OCI-LY7 (cell line): ENCODE measurements at regions not wholly inside any gene's neighbourhood (a gene's known extent, or its start where the extent isn't known, plus 50 kb on each side); places are given as distances from the start of the nearest gene placed in this dataset.
"Not testable (repeated sequence)": the region's sequence is repeated elsewhere in the genome, so short reads cannot be mapped to it uniquely, and the experiment has no call there.

Source experiments
- BruUV-seq: library from RNA; stranded (reverse); fragments of 400-500 nt; replicated peaks from 2 replicates; lab custom pipeline; 2021; lab: Mats Ljungman, UMichigan
- CTCF ChIA-PET: fragments of 300-600 bp; sonication (Branson Sonifier 250); formaldehyde crosslinking; loops from one replicate; lab custom pipeline; 2022; ENCODE audit warnings: antibody characterized with exemption; ENCODE audit not compliant: unreplicated experiment; lab: Charles Lee
- POLR2A ChIA-PET: fragments of 300-600 bp; sonication (Branson Sonifier 250); formaldehyde crosslinking; loops from one replicate; lab custom pipeline; 2022; ENCODE audit warnings: antibody characterized with exemption; lab: Charles Lee
- DNase-seq: peaks from one replicate; pipeline ENCODE4 v3.0.0-alpha.2; 2015; ENCODE audit warnings: low spot score
- H2AFZ ChIP-seq: fragments of 200-600 bp; sonication (generic), shearing (Covaris generic); 2 replicates; pipeline ENCODE4 v1.6.1; 2014; ENCODE audit warnings: mild to moderate bottlenecking, antibody characterized with exemption, low read length, moderate library complexity
- H3K27ac ChIP-seq: fragments of 200-600 bp; sonication (generic); 2 replicates; pipeline ENCODE4 v1.5.1; 2014; ENCODE audit warnings: mixed run types, low read depth, mild to moderate bottlenecking, moderate library complexity, low read length, inconsistent platforms; ENCODE audit not compliant: poor library complexity, severe bottlenecking
- H3K36me3 ChIP-seq: fragments of 200-600 bp; sonication (generic); 2 replicates; pipeline ENCODE4 v1.6.1; 2014; ENCODE audit warnings: mild to moderate bottlenecking, antibody characterized with exemption, low read length, moderate library complexity, mixed read lengths; ENCODE audit not compliant: insufficient read depth
- H3K4me1 ChIP-seq: fragments of 200-600 bp; sonication (generic); 2 replicates; pipeline ENCODE4 v1.5.1; 2014; ENCODE audit warnings: mild to moderate bottlenecking, low read length; ENCODE audit not compliant: insufficient read depth, poor library complexity, severe bottlenecking
- H3K4me2 ChIP-seq: fragments of 200-600 bp; sonication (generic); 2 replicates; pipeline ENCODE4 v1.6.1; 2014; ENCODE audit warnings: mild to moderate bottlenecking, low read length
- H3K4me3 ChIP-seq: fragments of 200-600 bp; sonication (generic); 2 replicates; pipeline ENCODE4 v1.5.1; 2014; ENCODE audit warnings: mild to moderate bottlenecking, low read depth, low read length; ENCODE audit not compliant: poor library complexity, severe bottlenecking
- H3K79me2 ChIP-seq: fragments of 200-600 bp; sonication (generic); 2 replicates; pipeline ENCODE4 v1.6.1; 2016; ENCODE audit warnings: low read depth, mild to moderate bottlenecking, low read length, moderate library complexity, mixed read lengths; ENCODE audit not compliant: insufficient read depth
- H3K9me2 ChIP-seq: fragments of 200-600 bp; sonication (generic); 2 replicates; pipeline ENCODE4 v1.6.1; 2016; ENCODE audit warnings: mild to moderate bottlenecking, low read length, mixed read lengths; ENCODE audit not compliant: insufficient read depth
- H3K9me3 ChIP-seq: fragments of 200-600 bp; sonication (generic); 2 replicates; pipeline ENCODE4 v1.6.1; 2014; ENCODE audit warnings: mild to moderate bottlenecking, mixed run types, low read length, mixed read lengths
- H4K20me1 ChIP-seq: fragments of 200-600 bp; sonication (generic); 2 replicates; pipeline ENCODE4 v1.6.1; 2014; ENCODE audit warnings: mild to moderate bottlenecking, antibody characterized with exemption, low read length, moderate library complexity, mixed read lengths; ENCODE audit not compliant: insufficient read depth
- CTCF ChIP-seq: fragments of 200-600 bp; sonication (generic); conservative IDR thresholded peaks from 2 replicates; pipeline ENCODE4 v1.5.1; 2014; ENCODE audit warnings: mild to moderate bottlenecking, antibody characterized with exemption, low read length, moderate library complexity, mixed read lengths
- EZH2phosphoT487 ChIP-seq: fragments of 200-600 bp; sonication (generic); IDR thresholded peaks from 2 replicates; pipeline ENCODE4 v1.6.1; 2018; ENCODE audit warnings: low read depth, borderline replicate concordance, mild to moderate bottlenecking, mixed run types, antibody characterized with exemption, low read length, moderate library complexity, mixed read lengths
- intact Hi-C: fragments of 100-400 bp; cut with micrococcal nuclease; formaldehyde crosslinking; loops from one replicate; pipeline ENCODE4 v1.10.0; 2022; ENCODE audit not compliant: unreplicated experiment

- Histone ChIP-seq H3K4me2 (no peak overlapping the region), H3K27ac (no peak overlapping the region), H3K9me3 (no peaks in the 10 kb centered on the region), H3K9me2 (no peaks in the 10 kb centered on the region), H4K20me1 (no peaks in the 10 kb centered on the region), H3K4me3 (no peak overlapping the region), H3K4me1 (no peaks in the 10 kb centered on the region), H3K36me3 (no peaks in the 10 kb centered on the region), H3K79me2 (no peaks in the 10 kb centered on the region), H2AFZ (no peak overlapping the region)
- no peak for DNase-seq
- intact Hi-C loops, result no loop called here
- POLR2A ChIA-PET, result no interaction called here
- CTCF ChIA-PET, result no interaction called here
- TF ChIP-seq CTCF (no peak), EZH2phosphoT487 (no peak)
- no TSS peak for BruUV-seq
These were observed 796.5 kb downstream of the PRIM2 start for GRCh38 chr6:58113960-58114359.

GRCh38 chr6:58117162-58117561 lies 799.7 kb downstream of the PRIM2 start:
- H3K9me3 ChIP-seq, H3K79me2 ChIP-seq, H3K4me1 ChIP-seq, H3K9me2 ChIP-seq, intact Hi-C loops, DNase-seq, BruUV-seq, H3K36me3 ChIP-seq, H3K4me2 ChIP-seq, H3K4me3 ChIP-seq, H3K27ac ChIP-seq, POLR2A ChIA-PET, H2AFZ ChIP-seq, H4K20me1 ChIP-seq, CTCF ChIA-PET: not testable (repeated sequence)

GRCh38 chr6:58121616-58122015 lies 804.2 kb downstream of the PRIM2 start:
- H2AFZ ChIP-seq, H3K9me3 ChIP-seq, H4K20me1 ChIP-seq, CTCF ChIA-PET, H3K4me2 ChIP-seq, DNase-seq, H3K4me3 ChIP-seq, H3K27ac ChIP-seq, BruUV-seq, intact Hi-C loops, POLR2A ChIA-PET, H3K36me3 ChIP-seq, H3K9me2 ChIP-seq, H3K79me2 ChIP-seq, H3K4me1 ChIP-seq: not testable (repeated sequence)

- H3K4me1 ChIP-seq, H4K20me1 ChIP-seq, intact Hi-C loops, H3K79me2 ChIP-seq, POLR2A ChIA-PET, H3K36me3 ChIP-seq, BruUV-seq, H3K9me3 ChIP-seq, H3K9me2 ChIP-seq, H3K27ac ChIP-seq, CTCF ChIA-PET, H3K4me3 ChIP-seq, DNase-seq, H3K4me2 ChIP-seq, H2AFZ ChIP-seq: not testable (repeated sequence)
These were observed 806.3 kb downstream of the PRIM2 start for GRCh38 chr6:58123770-58124169.

- H3K27ac ChIP-seq, H3K4me1 ChIP-seq, H3K9me3 ChIP-seq, POLR2A ChIA-PET, DNase-seq, CTCF ChIA-PET, H3K9me2 ChIP-seq, H3K79me2 ChIP-seq, BruUV-seq, H3K36me3 ChIP-seq, H4K20me1 ChIP-seq, H2AFZ ChIP-seq, H3K4me2 ChIP-seq, H3K4me3 ChIP-seq, intact Hi-C loops: not testable (repeated sequence)
These were observed 811.1 kb downstream of the PRIM2 start for GRCh38 chr6:58128549-58128948.

- H3K27ac ChIP-seq, H2AFZ ChIP-seq, POLR2A ChIA-PET, H3K79me2 ChIP-seq, BruUV-seq, H4K20me1 ChIP-seq, H3K9me2 ChIP-seq, H3K4me1 ChIP-seq, intact Hi-C loops, H3K36me3 ChIP-seq, CTCF ChIA-PET, H3K4me3 ChIP-seq, DNase-seq, H3K4me2 ChIP-seq, H3K9me3 ChIP-seq: not testable (repeated sequence)
These were observed 811.7 kb downstream of the PRIM2 start for GRCh38 chr6:58129098-58129497.
